Testis (tissue), 2 donors: ENCODE measurements at regions not wholly inside any gene's neighbourhood (a gene's known extent, or its start where the extent isn't known, plus 50 kb on each side); places are given as distances from the start of the nearest gene placed in this dataset.
"Not testable (repeated sequence)": the region's sequence is repeated elsewhere in the genome, so short reads cannot be mapped to it uniquely, and the experiment has no call there.

Experiments
- CTCF ChIP-seq, 3 experiments: fragments of 450-650 bp in 2 of 3; fragments of 200-600 bp in 1 of 3; sonication (generic) in 1 of 3; IDR thresholded peaks; one replicate each; pipeline ENCODE4 v1.5.1; 2016 to 2019; ENCODE audit warnings: antibody characterized with exemption in 3 of 3, mild to moderate bottlenecking in 2 of 3, moderate library complexity in 1 of 3
- POLR2A ChIP-seq: fragments of 450-650 bp; IDR thresholded peaks from one replicate; pipeline ENCODE4 v1.6.1; 2017; ENCODE audit warnings: antibody characterized with exemption, mild to moderate bottlenecking, moderate library complexity

DNA sequence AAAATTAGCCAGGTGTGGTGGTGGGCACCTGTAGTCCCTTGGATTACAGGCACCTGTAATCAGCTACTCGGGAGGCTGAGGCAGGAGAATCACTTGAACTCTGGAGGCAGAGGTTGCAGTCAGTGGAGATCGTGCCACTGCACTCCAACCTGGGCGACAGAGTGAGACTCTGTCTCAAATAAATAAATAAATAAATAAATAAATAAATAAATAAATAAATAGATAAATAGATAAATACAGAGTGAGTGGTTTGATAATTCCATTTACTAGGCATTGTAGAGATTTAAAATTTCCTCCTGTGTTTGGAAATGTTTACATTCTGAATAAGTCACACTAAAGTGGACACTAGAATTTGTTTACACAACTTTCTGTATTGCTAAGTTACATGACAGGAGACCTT is 504.4 kb upstream of the SEL1L start:
- TF ChIP-seq CTCF (IDR thresholded peaks at IDR 0.05); POLR2A: not testable (repeated sequence)
